A673 (cell line): ENCODE measurements at regions not wholly inside any gene's neighbourhood (a gene's known extent, or its start where the extent isn't known, plus 50 kb on each side); places are given as distances from the start of the nearest gene placed in this dataset.
"Not testable (repeated sequence)": the region's sequence is repeated elsewhere in the genome, so short reads cannot be mapped to it uniquely, and the experiment has no call there.

Experiments used
- BruUV-seq: library from RNA; stranded (reverse); fragments of 400-500 nt; replicated peaks from 2 replicates; lab custom pipeline; 2021; lab: Mats Ljungman, UMichigan
- CTCF ChIA-PET: fragments of 300-600 bp; sonication (Branson Sonifier 250); formaldehyde crosslinking; loops from one replicate; lab custom pipeline; 2022; ENCODE audit warnings: antibody characterized with exemption; lab: Charles Lee
- POLR2A ChIA-PET: fragments of 300-600 bp; sonication (Branson Sonifier 250); formaldehyde crosslinking; loops from one replicate; lab custom pipeline; 2022; ENCODE audit warnings: antibody characterized with exemption; ENCODE audit not compliant: low non-redundant PET; lab: Charles Lee
- DNase-seq: peaks from one replicate; pipeline ENCODE4 v3.0.0-alpha.2; 2015; ENCODE audit warnings: low spot score
- H3K27ac ChIP-seq: fragments of 200-600 bp; sonication (generic); 2 replicates; pipeline ENCODE4 v1.5.1; 2016; ENCODE audit warnings: mixed run types, low read depth, mild to moderate bottlenecking, mixed read lengths, antibody characterized with exemption, low read length; ENCODE audit not compliant: poor library complexity, severe bottlenecking
- H3K27me3 ChIP-seq: fragments of 200-600 bp; sonication (generic); replicated peaks from 2 replicates; pipeline ENCODE4 v1.6.1; 2017; ENCODE audit warnings: mixed run types, low read depth, mild to moderate bottlenecking, mixed read lengths, antibody characterized with exemption, low read length; ENCODE audit not compliant: insufficient read depth, poor library complexity
- H3K36me3 ChIP-seq: fragments of 200-600 bp; sonication (generic); 2 replicates; pipeline ENCODE4 v1.6.1; 2016; ENCODE audit warnings: mixed run types, mild to moderate bottlenecking, mixed read lengths, antibody characterized with exemption, low read length; ENCODE audit not compliant: insufficient read depth, poor library complexity, severe bottlenecking
- H3K4me1 ChIP-seq: fragments of 200-600 bp; sonication (generic); 2 replicates; pipeline ENCODE4 v1.6.1; 2017; ENCODE audit warnings: mixed run types, mild to moderate bottlenecking, mixed read lengths, antibody characterized with exemption, low read length; ENCODE audit not compliant: insufficient read depth, poor library complexity, severe bottlenecking
- H3K4me3 ChIP-seq: fragments of 200-600 bp; sonication (generic); 2 replicates; pipeline ENCODE4 v1.5.1; 2016; ENCODE audit warnings: low read depth, mixed run types, mild to moderate bottlenecking, mixed read lengths, low read length; ENCODE audit not compliant: poor library complexity, severe bottlenecking
- H3K9me3 ChIP-seq: fragments of 200-600 bp; sonication (generic); 2 replicates; pipeline ENCODE4 v1.6.1; 2016; ENCODE audit warnings: mixed run types, low read depth, mild to moderate bottlenecking, mixed read lengths, antibody characterized with exemption, low read length; ENCODE audit not compliant: poor library complexity, severe bottlenecking
- CTCF ChIP-seq: fragments of 300-800, 200-600 bp; sonication (generic); conservative IDR thresholded peaks from 2 replicates; pipeline ENCODE4 v1.5.1; 2017; ENCODE audit warnings: low read depth, mild to moderate bottlenecking, antibody characterized with exemption, low read length, moderate library complexity, mixed read lengths
- EZH2 ChIP-seq: fragments of 200-600 bp; sonication (generic); IDR thresholded peaks from 2 replicates; pipeline ENCODE4 v1.6.1; 2017; ENCODE audit warnings: borderline replicate concordance, low read depth, mild to moderate bottlenecking, mixed read lengths, antibody characterized with exemption, low read length; ENCODE audit not compliant: poor library complexity, severe bottlenecking
- intact Hi-C: fragments of 100-400 bp; cut with micrococcal nuclease; formaldehyde crosslinking; loops from one replicate; pipeline ENCODE4 v1.10.0; 2022; ENCODE audit not compliant: unreplicated experiment

GRCh38 chr3:81336470-81336869, 425.0 kb downstream of the GBE1 start:
- no peak for DNase-seq
- Histone ChIP-seq H3K36me3 (no peaks in the 10 kb centered on the region), H3K27me3 (no peaks in the 10 kb centered on the region), H3K4me3 (no peak overlapping the region), H3K27ac (no peak overlapping the region), H3K9me3 (no peaks in the 10 kb centered on the region), H3K4me1 (no peaks in the 10 kb centered on the region)
- BruUV-seq = no TSS peak
- TF ChIP-seq EZH2 = no peak
- no peak for TF ChIP-seq CTCF
- intact Hi-C loops = no loop called here
- POLR2A ChIA-PET = no interaction called here
- CTCF ChIA-PET = no interaction called here

GRCh38 chr3:81329835-81330234, 431.6 kb downstream of the GBE1 start:
- CTCF ChIA-PET, H3K9me3 ChIP-seq, H3K36me3 ChIP-seq, BruUV-seq, H3K27ac ChIP-seq, H3K4me1 ChIP-seq, intact Hi-C loops, DNase-seq, POLR2A ChIA-PET, H3K27me3 ChIP-seq, H3K4me3 ChIP-seq: not testable (repeated sequence)

GRCh38 chr3:81326245-81326644, 435.2 kb downstream of the GBE1 start:
- ChIA-PET CTCF (no interaction called here), POLR2A (no interaction called here)
- no peaks in the 10 kb centered on the region for H3K4me1 ChIP-seq
- no peak overlapping the region for H3K4me3 ChIP-seq
- no peak overlapping the region for H3K27ac ChIP-seq
- intact Hi-C loops = no loop called here
- no peak for DNase-seq
- TF ChIP-seq CTCF (no peak), EZH2 (no peak)
- no peaks in the 10 kb centered on the region for H3K9me3 ChIP-seq
- BruUV-seq = no TSS peak
- no peaks in the 10 kb centered on the region for H3K27me3 ChIP-seq
- H3K36me3 ChIP-seq = no peaks in the 10 kb centered on the region

GRCh38 chr3:81320862-81321261, 440.6 kb downstream of the GBE1 start:
- no peaks in the 10 kb centered on the region for H3K4me1 ChIP-seq
- POLR2A ChIA-PET = no interaction called here
- H3K27me3 ChIP-seq = no peaks in the 10 kb centered on the region
- no peak for DNase-seq
- TF ChIP-seq CTCF (no peak), EZH2 (no peak)
- BruUV-seq = no TSS peak
- no peaks in the 10 kb centered on the region for H3K9me3 ChIP-seq
- no peaks in the 10 kb centered on the region for H3K36me3 ChIP-seq
- CTCF ChIA-PET = no interaction called here
- H3K4me3 ChIP-seq = no peak overlapping the region
- intact Hi-C loops = no loop called here
- no peak overlapping the region for H3K27ac ChIP-seq
